ENCODE measurements at regions not wholly inside any gene's neighbourhood (a gene's known extent, or its start where the extent isn't known, plus 50 kb on each side); places are given as distances from the start of the nearest gene placed in this dataset.

DNA sequence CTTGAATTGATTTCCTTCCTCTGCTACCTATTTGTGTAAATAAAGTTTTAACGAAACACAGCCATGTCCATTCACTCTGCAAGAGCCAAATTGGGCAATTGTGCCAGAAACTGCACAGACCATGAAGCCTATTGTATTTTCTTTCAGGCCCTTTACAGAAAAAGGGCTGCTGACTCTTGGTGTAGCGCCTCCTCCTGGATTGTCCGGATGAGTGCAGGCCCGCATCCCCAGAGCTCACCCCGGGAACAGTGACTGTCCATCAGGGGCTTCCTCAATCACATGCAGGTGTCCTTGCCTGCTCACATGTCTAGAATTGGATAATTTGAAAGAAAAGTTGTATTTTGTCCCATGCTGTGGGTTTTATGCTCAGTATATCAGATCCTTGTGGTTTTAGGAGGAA lies 1282.2 kb downstream of the AACS start:
- no peak overlapping the region for H3K4me2 ChIP-seq (replicated peaks; ENCODE audit: low read depth, low read length, poor library complexity, severe bottlenecking)
- H3K36me3 ChIP-seq (replicated peaks in 1 of 2; ENCODE audit: control extremely low read depth in 1 of 2, control insufficient read depth in 1 of 2, extremely low read depth in 1 of 2, insufficient read depth in 2 of 2, low read length in 1 of 2) = no peaks in the 10 kb centered on the region
- no peak for DNase-seq
- Mint-ChIP-seq H3K4me3 (no peak overlapping the region), H3K27me3 (no peaks in the 10 kb centered on the region), H3K27ac (no peak overlapping the region), H3K4me1 (no peaks in the 10 kb centered on the region), H3K9me3 (ENCODE audit: insufficient read depth) (no peaks in the 10 kb centered on the region)
- ChIA-PET POLR2A (no interaction called here), CTCF (no interaction called here)
- H3K4me3 ChIP-seq (ENCODE audit: control extremely low read depth in 1 of 5, extremely low read depth in 1 of 5, insufficient read depth in 1 of 5, low read depth in 2 of 5, low read length in 4 of 5) = no peak overlapping the region
- H4K20me1 ChIP-seq (ENCODE audit: control insufficient read depth, insufficient read depth, low read length, poor library complexity, severe bottlenecking) = no peaks in the 10 kb centered on the region
- no peaks in the 10 kb centered on the region for H3K4me1 ChIP-seq (ENCODE audit: control insufficient read depth in 2 of 2, insufficient read depth in 2 of 2, low read length in 2 of 2)
- no peak overlapping the region for H3K9ac ChIP-seq (ENCODE audit: low read length)
- H3K9me3 ChIP-seq (ENCODE audit: control extremely low read depth in 1 of 3, control insufficient read depth in 2 of 3, insufficient read depth in 1 of 3, low read length in 2 of 3) = peaks cover 0 to 20% (median 0%) of the 10 kb centered on the region in 3 donors
- H3K27me3 ChIP-seq (replicated peaks in 1 of 4; ENCODE audit: control extremely low read depth in 1 of 4, control insufficient read depth in 3 of 4, insufficient read depth in 4 of 4, low read length in 3 of 4) = no peaks in the 10 kb centered on the region
- intact Hi-C loops (cut with micrococcal nuclease) = no loop called here
- H3K79me2 ChIP-seq (ENCODE audit: control insufficient read depth, insufficient read depth, low read length) = no peaks in the 10 kb centered on the region
- ATAC-seq (ENCODE audit: low read depth) = no peak
- H3K27ac ChIP-seq (ENCODE audit: low read length in 2 of 2) = no peak overlapping the region
- H2AFZ ChIP-seq (ENCODE audit: insufficient read depth, low read depth, low read length, poor library complexity, severe bottlenecking) = no peak overlapping the region
- TF ChIP-seq EZH2 (IDR thresholded peaks at IDR 0.05; ENCODE audit: borderline replicate concordance, insufficient read depth, low read depth, low read length, poor library complexity, severe bottlenecking) = no peak
- TF ChIP-seq, protein P1, sequence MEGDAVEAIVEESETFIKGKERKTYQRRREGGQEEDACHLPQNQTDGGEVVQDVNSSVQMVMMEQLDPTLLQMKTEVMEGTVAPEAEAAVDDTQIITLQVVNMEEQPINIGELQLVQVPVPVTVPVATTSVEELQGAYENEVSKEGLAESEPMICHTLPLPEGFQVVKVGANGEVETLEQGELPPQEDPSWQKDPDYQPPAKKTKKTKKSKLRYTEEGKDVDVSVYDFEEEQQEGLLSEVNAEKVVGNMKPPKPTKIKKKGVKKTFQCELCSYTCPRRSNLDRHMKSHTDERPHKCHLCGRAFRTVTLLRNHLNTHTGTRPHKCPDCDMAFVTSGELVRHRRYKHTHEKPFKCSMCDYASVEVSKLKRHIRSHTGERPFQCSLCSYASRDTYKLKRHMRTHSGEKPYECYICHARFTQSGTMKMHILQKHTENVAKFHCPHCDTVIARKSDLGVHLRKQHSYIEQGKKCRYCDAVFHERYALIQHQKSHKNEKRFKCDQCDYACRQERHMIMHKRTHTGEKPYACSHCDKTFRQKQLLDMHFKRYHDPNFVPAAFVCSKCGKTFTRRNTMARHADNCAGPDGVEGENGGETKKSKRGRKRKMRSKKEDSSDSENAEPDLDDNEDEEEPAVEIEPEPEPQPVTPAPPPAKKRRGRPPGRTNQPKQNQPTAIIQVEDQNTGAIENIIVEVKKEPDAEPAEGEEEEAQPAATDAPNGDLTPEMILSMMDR (IDR thresholded peaks at IDR 0.05) = no peak
- 78% methylated on average over 4 of the region's 5 CpGs for WGBS (ENCODE audit: insufficient coverage)

- Histone ChIP-seq H3K4me3 (ENCODE audit: control extremely low read depth in 1 of 5, extremely low read depth in 1 of 5, insufficient read depth in 1 of 5, low read depth in 2 of 5, low read length in 4 of 5) (no peak overlapping the region), H3K36me3 (replicated peaks in 1 of 2; ENCODE audit: control extremely low read depth in 1 of 2, control insufficient read depth in 1 of 2, extremely low read depth in 1 of 2, insufficient read depth in 2 of 2, low read length in 1 of 2) (no peaks in the 10 kb centered on the region), H4K20me1 (ENCODE audit: control insufficient read depth, insufficient read depth, low read length, poor library complexity, severe bottlenecking) (no peaks in the 10 kb centered on the region), H3K79me2 (ENCODE audit: control insufficient read depth, insufficient read depth, low read length) (no peaks in the 10 kb centered on the region), H3K9me3 (ENCODE audit: control extremely low read depth in 1 of 3, control insufficient read depth in 2 of 3, insufficient read depth in 1 of 3, low read length in 2 of 3) (peaks cover 0 to 20% (median 2%) of the 10 kb centered on the region in 3 donors), H3K4me1 (ENCODE audit: control insufficient read depth in 2 of 2, insufficient read depth in 2 of 2, low read length in 2 of 2) (no peaks in the 10 kb centered on the region), H3K27me3 (replicated peaks in 1 of 4; ENCODE audit: control extremely low read depth in 1 of 4, control insufficient read depth in 3 of 4, insufficient read depth in 4 of 4, low read length in 3 of 4) (no peaks in the 10 kb centered on the region), H3K9ac (ENCODE audit: low read length) (no peak overlapping the region), H2AFZ (ENCODE audit: insufficient read depth, low read depth, low read length, poor library complexity, severe bottlenecking) (no peak overlapping the region), H3K4me2 (replicated peaks; ENCODE audit: low read depth, low read length, poor library complexity, severe bottlenecking) (no peak overlapping the region), H3K27ac (ENCODE audit: low read length in 2 of 2) (no peak overlapping the region)
- Mint-ChIP-seq H3K4me3 (no peak overlapping the region), H3K27ac (no peak overlapping the region), H3K27me3 (no peaks in the 10 kb centered on the region), H3K9me3 (ENCODE audit: insufficient read depth) (no peaks in the 10 kb centered on the region), H3K4me1 (no peaks in the 10 kb centered on the region)
- ChIA-PET POLR2A (no interaction called here), CTCF (no interaction called here)
- 74% methylated on average over 3 of the region's 5 CpGs for WGBS (ENCODE audit: insufficient coverage)
- intact Hi-C loops (cut with micrococcal nuclease) = no loop called here
- no peak for ATAC-seq (ENCODE audit: low read depth)
- DNase-seq = no peak
- TF ChIP-seq EZH2 (IDR thresholded peaks at IDR 0.05; ENCODE audit: borderline replicate concordance, insufficient read depth, low read depth, low read length, poor library complexity, severe bottlenecking) = no peak
- TF ChIP-seq, protein P1 (IDR thresholded peaks at IDR 0.05) = no peak
Observed at GRCh38 chr12:126349383-126349782, 1284.1 kb downstream of the AACS start.

All from B cell (primary cell).